DOHH2 (cell line): ENCODE measurements at regions not wholly inside any gene's neighbourhood (a gene's known extent, or its start where the extent isn't known, plus 50 kb on each side); places are given as distances from the start of the nearest gene placed in this dataset.

Source experiments
- H3F3A ChIP-seq: fragments of 200-600 bp; sonication (generic), shearing (Covaris generic); 2 replicates; pipeline ENCODE4 v1.6.0; 2016; ENCODE audit warnings: antibody characterized with exemption, mild to moderate bottlenecking; ENCODE audit not compliant: control insufficient read depth, insufficient read depth
- H3K27ac ChIP-seq: fragments of 200-600 bp; sonication (generic); 2 replicates; pipeline ENCODE4 v1.5.1; 2014; ENCODE audit warnings: low read depth, mild to moderate bottlenecking, low read length, moderate library complexity
- H3K27me3 ChIP-seq: fragments of 200-600 bp; sonication (generic); 2 replicates; pipeline ENCODE4 v1.6.1; 2014; ENCODE audit warnings: mild to moderate bottlenecking, low read length, mixed read lengths; ENCODE audit not compliant: control insufficient read depth
- H3K36me3 ChIP-seq: fragments of 200-600 bp; sonication (generic); 2 replicates; pipeline ENCODE4 v1.6.1; 2014; ENCODE audit warnings: mild to moderate bottlenecking, low read length, moderate library complexity, mixed read lengths; ENCODE audit not compliant: control insufficient read depth
- H3K4me1 ChIP-seq: fragments of 200-600 bp; sonication (generic); 2 replicates; pipeline ENCODE4 v1.6.1; 2014; ENCODE audit warnings: mild to moderate bottlenecking, low read length, mixed read lengths; ENCODE audit not compliant: control insufficient read depth
- H3K4me2 ChIP-seq: fragments of 200-600 bp; sonication (generic); 2 replicates; pipeline ENCODE4 v1.6.0; 2014; ENCODE audit warnings: mild to moderate bottlenecking, low read length, moderate library complexity
- H3K4me3 ChIP-seq: fragments of 200-600 bp; sonication (generic); 2 replicates; pipeline ENCODE4 v1.5.1; 2014; ENCODE audit warnings: mild to moderate bottlenecking, low read length, mixed read lengths
- H3K79me2 ChIP-seq: fragments of 200-600 bp; sonication (generic); 2 replicates; pipeline ENCODE4 v1.6.1; 2014; ENCODE audit warnings: mild to moderate bottlenecking, low read length, mixed read lengths; ENCODE audit not compliant: control insufficient read depth
- H3K9me2 ChIP-seq: fragments of 200-600 bp; sonication (generic); replicated peaks from 2 replicates; pipeline ENCODE4 v1.6.1; 2014; ENCODE audit warnings: mild to moderate bottlenecking, low read length, mixed read lengths; ENCODE audit not compliant: control insufficient read depth
- H3K9me3 ChIP-seq: fragments of 200-600 bp; sonication (generic); 2 replicates; pipeline ENCODE4 v1.6.1; 2014; ENCODE audit warnings: antibody characterized with exemption, low read length, mixed read lengths; ENCODE audit not compliant: control insufficient read depth, insufficient read depth
- H4K20me1 ChIP-seq: fragments of 200-600 bp; sonication (generic); 2 replicates; pipeline ENCODE4 v1.6.0; 2014; ENCODE audit warnings: low read depth, mild to moderate bottlenecking, antibody characterized with exemption, low read length, moderate library complexity; ENCODE audit not compliant: control insufficient read depth, insufficient read depth
- EZH2phosphoT487 ChIP-seq: fragments of 200-600 bp; sonication (generic); IDR thresholded peaks from 2 replicates; pipeline ENCODE4 v1.6.1; 2017; ENCODE audit warnings: borderline replicate concordance, mild to moderate bottlenecking, antibody characterized with exemption, low read length, moderate library complexity, mixed read lengths
- TF ChIP-seq, protein P1 (sequence below): fragments of 200-600 bp; sonication (generic); IDR thresholded peaks from one replicate; pipeline ENCODE4 v1.5.1; 2014; ENCODE audit warnings: antibody characterized with exemption, mild to moderate bottlenecking, low read depth, low read length; ENCODE audit not compliant: poor library complexity, severe bottlenecking

DNA sequence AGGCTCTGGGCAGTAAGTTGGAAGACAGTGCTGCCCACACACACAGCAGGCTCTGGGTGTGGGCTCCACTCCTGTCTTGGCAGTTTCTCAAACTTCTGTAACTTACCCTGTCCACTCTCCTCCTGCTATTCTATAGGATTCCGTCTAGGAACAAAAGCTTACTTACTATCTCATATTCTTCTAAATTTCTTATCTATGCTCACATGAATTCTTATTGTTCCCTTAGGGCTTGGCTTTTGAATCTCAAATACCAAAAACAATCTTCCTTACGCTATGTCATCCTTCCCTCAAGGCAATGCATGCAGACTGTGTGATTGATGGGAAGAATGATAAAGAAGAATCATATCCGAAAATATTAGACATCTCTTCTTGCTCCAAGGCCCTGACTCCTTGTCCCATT lies 425.9 kb upstream of the ONECUT1 start:
- no peaks in the 10 kb centered on the region for H3K79me2 ChIP-seq
- no peaks in the 10 kb centered on the region for H3K9me3 ChIP-seq
- no peak overlapping the region for H3K27ac ChIP-seq
- H3K4me2 ChIP-seq = no peak overlapping the region
- no peaks in the 10 kb centered on the region for H3F3A ChIP-seq
- no peak overlapping the region for H3K4me3 ChIP-seq
- no peaks in the 10 kb centered on the region for H3K27me3 ChIP-seq
- no peaks in the 10 kb centered on the region for H3K9me2 ChIP-seq
- no peaks in the 10 kb centered on the region for H3K36me3 ChIP-seq
- no peaks in the 10 kb centered on the region for H3K4me1 ChIP-seq
- no peak for TF ChIP-seq EZH2phosphoT487
- no peaks in the 10 kb centered on the region for H4K20me1 ChIP-seq

DNA sequence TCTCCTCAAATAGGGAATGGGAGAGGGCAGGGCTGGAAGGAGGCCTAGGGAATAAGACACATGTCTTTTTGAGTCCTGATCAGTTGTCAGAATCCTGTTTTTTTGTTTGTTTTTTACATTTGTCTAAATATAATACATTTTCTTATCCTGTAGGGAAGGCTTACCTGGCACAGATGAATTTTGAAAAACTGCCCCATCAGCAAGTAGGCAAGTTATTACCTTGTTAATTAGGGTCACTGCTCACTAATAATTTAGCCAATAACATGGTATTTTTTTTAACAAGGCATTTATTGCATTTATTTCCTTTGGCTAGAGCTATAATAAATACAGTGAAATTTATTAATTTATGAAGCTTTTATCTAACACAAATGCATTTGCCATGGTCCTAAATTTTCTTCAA lies 423.2 kb upstream of the ONECUT1 start:
- Histone ChIP-seq H3K79me2 (no peaks in the 10 kb centered on the region), H3K27ac (no peak overlapping the region), H3K36me3 (no peaks in the 10 kb centered on the region), H3K27me3 (no peaks in the 10 kb centered on the region), H4K20me1 (no peaks in the 10 kb centered on the region), H3K4me2 (no peak overlapping the region), H3K4me3 (no peak overlapping the region), H3K9me2 (no peaks in the 10 kb centered on the region), H3F3A (no peaks in the 10 kb centered on the region), H3K4me1 (no peaks in the 10 kb centered on the region), H3K9me3 (no peaks in the 10 kb centered on the region)
- TF ChIP-seq EZH2phosphoT487 = no peak
- TF ChIP-seq, protein P1, sequence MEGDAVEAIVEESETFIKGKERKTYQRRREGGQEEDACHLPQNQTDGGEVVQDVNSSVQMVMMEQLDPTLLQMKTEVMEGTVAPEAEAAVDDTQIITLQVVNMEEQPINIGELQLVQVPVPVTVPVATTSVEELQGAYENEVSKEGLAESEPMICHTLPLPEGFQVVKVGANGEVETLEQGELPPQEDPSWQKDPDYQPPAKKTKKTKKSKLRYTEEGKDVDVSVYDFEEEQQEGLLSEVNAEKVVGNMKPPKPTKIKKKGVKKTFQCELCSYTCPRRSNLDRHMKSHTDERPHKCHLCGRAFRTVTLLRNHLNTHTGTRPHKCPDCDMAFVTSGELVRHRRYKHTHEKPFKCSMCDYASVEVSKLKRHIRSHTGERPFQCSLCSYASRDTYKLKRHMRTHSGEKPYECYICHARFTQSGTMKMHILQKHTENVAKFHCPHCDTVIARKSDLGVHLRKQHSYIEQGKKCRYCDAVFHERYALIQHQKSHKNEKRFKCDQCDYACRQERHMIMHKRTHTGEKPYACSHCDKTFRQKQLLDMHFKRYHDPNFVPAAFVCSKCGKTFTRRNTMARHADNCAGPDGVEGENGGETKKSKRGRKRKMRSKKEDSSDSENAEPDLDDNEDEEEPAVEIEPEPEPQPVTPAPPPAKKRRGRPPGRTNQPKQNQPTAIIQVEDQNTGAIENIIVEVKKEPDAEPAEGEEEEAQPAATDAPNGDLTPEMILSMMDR = no peak

GRCh38 chr15:53212785-53213184 lies 422.6 kb upstream of the ONECUT1 start:
- no peaks in the 10 kb centered on the region for H3F3A ChIP-seq
- H3K27ac ChIP-seq = no peak overlapping the region
- no peak overlapping the region for H3K4me3 ChIP-seq
- no peaks in the 10 kb centered on the region for H3K9me3 ChIP-seq
- TF ChIP-seq, protein P1 = no peak
- no peak for TF ChIP-seq EZH2phosphoT487
- H3K4me2 ChIP-seq = no peak overlapping the region
- no peaks in the 10 kb centered on the region for H3K79me2 ChIP-seq
- no peaks in the 10 kb centered on the region for H3K36me3 ChIP-seq
- no peaks in the 10 kb centered on the region for H3K4me1 ChIP-seq
- H3K9me2 ChIP-seq = no peaks in the 10 kb centered on the region
- H4K20me1 ChIP-seq = no peaks in the 10 kb centered on the region
- no peaks in the 10 kb centered on the region for H3K27me3 ChIP-seq

DNA sequence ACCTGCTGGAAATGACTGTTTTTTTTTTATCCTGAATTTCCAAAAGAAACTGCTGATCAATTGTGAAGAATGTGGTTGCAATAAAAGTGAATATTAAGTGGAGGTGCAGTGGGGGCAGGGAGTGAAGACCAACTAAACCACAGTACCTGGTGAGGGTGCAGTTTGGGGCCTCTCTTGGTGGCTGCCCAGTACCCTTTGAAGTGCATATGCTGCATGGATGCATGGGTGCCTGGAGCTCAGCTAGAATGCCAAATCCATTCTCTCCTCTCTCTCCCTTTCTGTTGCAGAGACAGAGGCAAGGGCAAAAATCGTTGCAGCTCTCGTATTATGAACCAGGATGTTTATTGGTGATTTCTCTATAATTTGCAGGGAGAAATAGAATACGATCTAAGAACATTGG lies 420.5 kb upstream of the ONECUT1 start:
- H3F3A ChIP-seq = no peaks in the 10 kb centered on the region
- no peaks in the 10 kb centered on the region for H3K4me1 ChIP-seq
- H3K9me2 ChIP-seq = no peaks in the 10 kb centered on the region
- H3K4me2 ChIP-seq = no peak overlapping the region
- H4K20me1 ChIP-seq = no peaks in the 10 kb centered on the region
- TF ChIP-seq, protein P1 = no peak
- TF ChIP-seq EZH2phosphoT487 = no peak
- no peak overlapping the region for H3K4me3 ChIP-seq
- H3K36me3 ChIP-seq = no peaks in the 10 kb centered on the region
- H3K79me2 ChIP-seq = no peaks in the 10 kb centered on the region
- H3K27me3 ChIP-seq = no peaks in the 10 kb centered on the region
- no peak overlapping the region for H3K27ac ChIP-seq
- H3K9me3 ChIP-seq = no peaks in the 10 kb centered on the region
